ENCODE measurements at regions not wholly inside any gene's neighbourhood (a gene's known extent, or its start where the extent isn't known, plus 50 kb on each side); places are given as distances from the start of the nearest gene placed in this dataset.
A peak's percentile ranks its signal among the peaks of the same experiment; 100 is the strongest.

- FAIRE-seq (no peak), DNase-seq (ENCODE audit: insufficient read length, low spot score) (no peak)
Observed at GRCh38 chr11:70501051-70501901, 102.9 kb downstream of the CTTN start.

- DNase-seq (ENCODE audit: insufficient read length, low spot score) (no peak), FAIRE-seq (no peak)
Observed at GRCh38 chr11:70501933-70502540, 103.7 kb downstream of the CTTN start.

- DNase-seq (ENCODE audit: insufficient read length, low spot score) (no peak), FAIRE-seq (no peak)
Observed at GRCh38 chr11:70502677-70503467, 104.5 kb downstream of the CTTN start.

GRCh38 chr11:70503468-70504221 lies 105.3 kb downstream of the CTTN start:
- FAIRE-seq: no peak
- DNase-seq (ENCODE audit: insufficient read length, low spot score): no peak

GRCh38 chr11:70504246-70505020 lies 106.1 kb downstream of the CTTN start:
- FAIRE-seq (no peak), DNase-seq (ENCODE audit: insufficient read length, low spot score) (no peak)

- FAIRE-seq: no peak
- DNase-seq (ENCODE audit: insufficient read length, low spot score): no peak
Observed at GRCh38 chr11:70505331-70505731, 107.0 kb downstream of the CTTN start.

- FAIRE-seq (no peak), DNase-seq (ENCODE audit: insufficient read length, low spot score) (no peak)
Observed at GRCh38 chr11:70505761-70506657, 107.7 kb downstream of the CTTN start.

GRCh38 chr11:70506658-70506970 lies 108.3 kb downstream of the CTTN start:
- no peak for FAIRE-seq
- no peak for DNase-seq (ENCODE audit: insufficient read length, low spot score)

GRCh38 chr11:70506986-70507385 lies 108.7 kb downstream of the CTTN start:
- FAIRE-seq: no peak
- DNase-seq (ENCODE audit: insufficient read length, low spot score): no peak

GRCh38 chr11:70507466-70508230 lies 109.3 kb downstream of the CTTN start:
- FAIRE-seq: no peak
- DNase-seq (ENCODE audit: insufficient read length, low spot score): no peak

- no peak for FAIRE-seq
- no peak for DNase-seq (ENCODE audit: insufficient read length, low spot score)
Observed at GRCh38 chr11:70508231-70508480, 109.8 kb downstream of the CTTN start.

GRCh38 chr11:70509476-70509875 lies 111.1 kb downstream of the CTTN start:
- FAIRE-seq (no peak), DNase-seq (ENCODE audit: insufficient read length, low spot score) (no peak)

- no peak for FAIRE-seq
- DNase-seq (ENCODE audit: insufficient read length, low spot score): no peak
Observed at GRCh38 chr11:70510106-70510505, 111.8 kb downstream of the CTTN start.

- DNase-seq (ENCODE audit: insufficient read length, low spot score) (no peak), FAIRE-seq (no peak)
Observed at GRCh38 chr11:70510571-70510970, 112.2 kb downstream of the CTTN start.

GRCh38 chr11:70511345-70511744 lies 113.0 kb downstream of the CTTN start:
- DNase-seq (ENCODE audit: insufficient read length, low spot score) (no peak), FAIRE-seq (no peak)

- DNase-seq (ENCODE audit: insufficient read length, low spot score) (no peak), FAIRE-seq (no peak)
Observed at GRCh38 chr11:70512716-70513115, 114.4 kb downstream of the CTTN start.

- no peak for DNase-seq (ENCODE audit: insufficient read length, low spot score)
- peak; percentile 44 for FAIRE-seq
Observed at GRCh38 chr11:70517203-70517602, 118.9 kb downstream of the CTTN start.

- no peak for FAIRE-seq
- DNase-seq (ENCODE audit: insufficient read length, low spot score): no peak
Observed at GRCh38 chr11:70517988-70518907, 119.9 kb downstream of the CTTN start.
